NCI-H774 (cell line): ENCODE measurements at regions not wholly inside any gene's neighbourhood (a gene's known extent, or its start where the extent isn't known, plus 50 kb on each side); places are given as distances from the start of the nearest gene placed in this dataset.

Experiments used
- DNase-seq: peaks from one replicate; lab custom pipeline; 2025; lab: John Stamatoyannopoulos, UW

GRCh38 chr15:70200511-70201424 lies 103.1 kb upstream of the TLE3 start:
- DNase-seq: no peak

- no peak for DNase-seq
Observed at GRCh38 chr15:70199540-70200410, 102.1 kb upstream of the TLE3 start.

GRCh38 chr15:70199124-70199482 lies 101.4 kb upstream of the TLE3 start:
- DNase-seq: no peak

- DNase-seq: no peak
Observed at GRCh38 chr15:70198441-70199123, 100.9 kb upstream of the TLE3 start.

- DNase-seq: no peak
Observed at GRCh38 chr15:70197945-70198361, 100.2 kb upstream of the TLE3 start.

- DNase-seq: no peak
Observed at GRCh38 chr15:70197318-70197944, 99.7 kb upstream of the TLE3 start.

- no peak for DNase-seq
Observed at GRCh38 chr15:70196372-70197316, 98.9 kb upstream of the TLE3 start.

- DNase-seq: no peak
Observed at GRCh38 chr15:70195587-70196305, 98.0 kb upstream of the TLE3 start.

- no peak for DNase-seq
Observed at GRCh38 chr15:70195171-70195570, 97.5 kb upstream of the TLE3 start.

- no peak for DNase-seq
Observed at GRCh38 chr15:70194266-70194665, 96.5 kb upstream of the TLE3 start.

GRCh38 chr15:70193734-70194133 lies 96.0 kb upstream of the TLE3 start:
- DNase-seq: no peak

GRCh38 chr15:70192490-70192889 lies 94.8 kb upstream of the TLE3 start:
- no peak for DNase-seq

GRCh38 chr15:70192041-70192440 lies 94.3 kb upstream of the TLE3 start:
- no peak for DNase-seq

GRCh38 chr15:70190965-70191364 lies 93.2 kb upstream of the TLE3 start:
- DNase-seq: no peak

GRCh38 chr15:70189826-70190695 lies 92.3 kb upstream of the TLE3 start:
- DNase-seq: no peak

- no peak for DNase-seq
Observed at GRCh38 chr15:70188286-70188685, 90.6 kb upstream of the TLE3 start.

GRCh38 chr15:70187331-70187730 lies 89.6 kb upstream of the TLE3 start:
- no peak for DNase-seq

GRCh38 chr15:70186152-70186551 lies 88.4 kb upstream of the TLE3 start:
- no peak for DNase-seq

- DNase-seq: no peak
Observed at GRCh38 chr15:70185251-70185711, 87.6 kb upstream of the TLE3 start.
